Astrocyte (in vitro differentiated cells and primary cell): ENCODE measurements at regions not wholly inside any gene's neighbourhood (a gene's known extent, or its start where the extent isn't known, plus 50 kb on each side); places are given as distances from the start of the nearest gene placed in this dataset.

Source experiments
- CTCF ChIP-seq: IDR thresholded peaks from 2 replicates; pipeline ENCODE4 v1.5.1; 2011; ENCODE audit warnings: low read depth, mild to moderate bottlenecking, inconsistent platforms, low read length, moderate library complexity; ENCODE audit not compliant: insufficient read depth
- EZH2 ChIP-seq: IDR thresholded peaks from 2 replicates; pipeline ENCODE4 v1.6.1; 2012; ENCODE audit warnings: mild to moderate bottlenecking, low read length, inconsistent platforms; ENCODE audit not compliant: insufficient read depth

DNA sequence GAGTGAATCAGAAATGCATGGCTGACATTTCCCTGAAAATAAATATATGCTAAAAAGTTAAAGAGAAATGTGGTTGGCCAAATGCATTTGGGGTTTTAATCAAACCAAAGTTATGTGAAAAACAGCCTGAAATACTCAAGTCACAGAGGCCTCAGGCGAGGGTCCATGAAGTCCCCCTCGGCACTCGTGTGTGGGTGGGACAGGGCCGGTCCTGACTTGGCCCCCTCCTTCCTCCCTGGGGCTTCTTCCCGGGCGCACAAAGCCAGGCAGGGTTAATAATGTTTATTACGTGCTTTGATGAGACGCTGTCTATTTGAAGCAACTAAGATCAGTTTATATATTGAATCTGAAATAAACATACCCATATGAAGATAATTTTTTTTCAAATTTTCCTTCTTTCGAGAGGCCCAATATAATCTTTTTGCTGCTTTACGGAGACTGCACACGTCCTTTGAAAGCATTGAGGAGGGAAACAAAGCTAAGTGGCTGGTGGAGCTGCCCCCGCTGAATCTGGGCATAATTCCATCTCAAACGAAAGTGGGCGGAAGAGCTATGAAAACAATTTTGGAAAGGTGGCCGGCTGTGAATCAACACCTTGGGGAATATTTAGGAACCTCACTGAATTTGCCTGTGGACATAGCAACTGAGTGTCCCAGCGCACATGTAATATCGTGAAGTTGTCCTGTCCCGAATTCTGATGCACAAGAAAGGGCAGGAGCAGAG lies 55.8 kb upstream of the SMOC2 start:
- TF ChIP-seq CTCF (no peak), EZH2 (no peak)
